KMS-11 (cell line): ENCODE measurements at regions not wholly inside any gene's neighbourhood (a gene's known extent, or its start where the extent isn't known, plus 50 kb on each side); places are given as distances from the start of the nearest gene placed in this dataset.

Experiments used
- H2AFZ ChIP-seq: fragments of 200-600 bp; sonication (generic); 2 replicates; pipeline ENCODE4 v1.6.1; 2016; ENCODE audit warnings: antibody characterized with exemption, mixed run types, low read depth
- H3K27ac ChIP-seq: fragments of 200-600 bp; sonication (generic); 2 replicates; pipeline ENCODE4 v1.6.1; 2016; ENCODE audit warnings: mild to moderate bottlenecking, mixed run types
- H3K27me3 ChIP-seq: fragments of 200-600 bp; sonication (generic); 2 replicates; pipeline ENCODE4 v1.6.1; 2017; ENCODE audit warnings: mild to moderate bottlenecking, low read depth, mixed run types, moderate library complexity; ENCODE audit not compliant: insufficient read depth
- H3K36me3 ChIP-seq: fragments of 200-600 bp; sonication (generic); 2 replicates; pipeline ENCODE4 v1.6.1; 2017; ENCODE audit warnings: mild to moderate bottlenecking, mixed run types; ENCODE audit not compliant: insufficient read depth
- H3K4me1 ChIP-seq: fragments of 200-600 bp; sonication (generic); 2 replicates; pipeline ENCODE4 v1.6.1; 2016; ENCODE audit warnings: mild to moderate bottlenecking, low read depth, mixed run types; ENCODE audit not compliant: poor library complexity, severe bottlenecking
- H3K4me2 ChIP-seq: fragments of 200-600 bp; sonication (generic); 2 replicates; pipeline ENCODE4 v1.7.0; 2016; ENCODE audit warnings: mild to moderate bottlenecking, mixed run types
- H3K4me3 ChIP-seq: fragments of 200-600 bp; sonication (generic); IDR thresholded peaks from 2 replicates; pipeline ENCODE4 v1.6.1; 2017; ENCODE audit warnings: low read depth, low read length, mixed read lengths; ENCODE audit not compliant: insufficient read depth
- H3K79me2 ChIP-seq: fragments of 200-600 bp; sonication (generic); 2 replicates; pipeline ENCODE4 v1.6.1; 2016; ENCODE audit warnings: low read depth, mixed run types; ENCODE audit not compliant: insufficient read depth
- H3K9ac ChIP-seq: fragments of 200-600 bp; sonication (generic); 2 replicates; pipeline ENCODE4 v1.6.1; 2016; ENCODE audit warnings: mild to moderate bottlenecking, mixed run types
- H4K20me1 ChIP-seq: fragments of 200-600 bp; sonication (generic); 2 replicates; pipeline ENCODE4 v1.6.1; 2016; ENCODE audit warnings: mild to moderate bottlenecking, mixed run types; ENCODE audit not compliant: insufficient read depth
- TF ChIP-seq, protein P1 (sequence below): fragments of 200-600 bp; sonication (generic); conservative IDR thresholded peaks from 2 replicates; pipeline ENCODE4 v1.6.1; 2017; ENCODE audit warnings: low read depth, mild to moderate bottlenecking, antibody characterized with exemption, low read length, moderate library complexity, mixed read lengths

DNA sequence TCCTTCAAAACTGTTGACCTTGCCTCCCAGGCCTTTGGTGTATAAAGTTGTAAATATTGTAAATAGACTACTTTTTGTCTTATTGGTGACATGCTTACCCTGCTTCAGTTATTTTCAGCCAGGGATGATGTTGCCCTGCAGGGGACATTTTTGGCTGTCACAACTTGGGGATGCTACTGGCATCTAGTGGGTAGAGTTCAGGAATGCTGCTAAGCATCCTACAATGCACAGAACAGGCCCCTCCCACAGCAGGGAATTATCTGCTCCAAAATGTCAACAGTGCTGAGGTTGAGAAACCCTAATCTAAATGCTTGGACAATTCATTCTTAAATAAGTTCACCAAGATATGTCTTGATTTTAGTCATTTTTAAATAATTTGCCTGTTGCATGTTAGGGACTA lies 459.8 kb downstream of the PMP22 start:
- H2AFZ ChIP-seq: no peak overlapping the region
- no peaks in the 10 kb centered on the region for H3K4me1 ChIP-seq
- H3K79me2 ChIP-seq: no peaks in the 10 kb centered on the region
- H3K9ac ChIP-seq: no peak overlapping the region
- no peak overlapping the region for H3K4me2 ChIP-seq
- H3K36me3 ChIP-seq: no peaks in the 10 kb centered on the region
- H4K20me1 ChIP-seq: no peaks in the 10 kb centered on the region
- no peak overlapping the region for H3K27ac ChIP-seq
- TF ChIP-seq, protein P1, sequence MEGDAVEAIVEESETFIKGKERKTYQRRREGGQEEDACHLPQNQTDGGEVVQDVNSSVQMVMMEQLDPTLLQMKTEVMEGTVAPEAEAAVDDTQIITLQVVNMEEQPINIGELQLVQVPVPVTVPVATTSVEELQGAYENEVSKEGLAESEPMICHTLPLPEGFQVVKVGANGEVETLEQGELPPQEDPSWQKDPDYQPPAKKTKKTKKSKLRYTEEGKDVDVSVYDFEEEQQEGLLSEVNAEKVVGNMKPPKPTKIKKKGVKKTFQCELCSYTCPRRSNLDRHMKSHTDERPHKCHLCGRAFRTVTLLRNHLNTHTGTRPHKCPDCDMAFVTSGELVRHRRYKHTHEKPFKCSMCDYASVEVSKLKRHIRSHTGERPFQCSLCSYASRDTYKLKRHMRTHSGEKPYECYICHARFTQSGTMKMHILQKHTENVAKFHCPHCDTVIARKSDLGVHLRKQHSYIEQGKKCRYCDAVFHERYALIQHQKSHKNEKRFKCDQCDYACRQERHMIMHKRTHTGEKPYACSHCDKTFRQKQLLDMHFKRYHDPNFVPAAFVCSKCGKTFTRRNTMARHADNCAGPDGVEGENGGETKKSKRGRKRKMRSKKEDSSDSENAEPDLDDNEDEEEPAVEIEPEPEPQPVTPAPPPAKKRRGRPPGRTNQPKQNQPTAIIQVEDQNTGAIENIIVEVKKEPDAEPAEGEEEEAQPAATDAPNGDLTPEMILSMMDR: no peak
- no peaks in the 10 kb centered on the region for H3K27me3 ChIP-seq
- no peak overlapping the region for H3K4me3 ChIP-seq

DNA sequence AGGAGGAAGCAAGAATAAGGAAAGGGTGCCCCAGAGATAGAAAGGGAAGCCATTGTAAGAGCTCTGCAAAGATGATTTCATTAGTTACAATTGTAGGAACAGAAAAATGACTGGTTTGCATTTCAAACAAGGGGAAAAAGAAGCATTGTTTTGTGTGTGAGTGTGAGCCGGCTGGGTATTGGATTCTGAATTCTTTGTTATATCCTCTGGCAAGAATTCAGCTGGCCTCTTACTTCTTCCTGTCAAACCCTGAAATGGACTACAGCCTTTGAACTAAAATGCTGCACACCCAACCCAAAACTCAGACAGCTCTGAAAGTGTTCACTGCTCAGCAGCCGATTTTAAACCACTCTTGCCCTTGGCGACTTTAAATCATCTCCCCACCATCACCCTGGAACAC lies 461.3 kb downstream of the PMP22 start:
- H3K27ac ChIP-seq: no peak overlapping the region
- no peaks in the 10 kb centered on the region for H4K20me1 ChIP-seq
- H3K4me2 ChIP-seq: no peak overlapping the region
- no peak overlapping the region for H3K9ac ChIP-seq
- no peaks in the 10 kb centered on the region for H3K36me3 ChIP-seq
- H3K27me3 ChIP-seq: no peaks in the 10 kb centered on the region
- H3K4me3 ChIP-seq: no peak overlapping the region
- no peaks in the 10 kb centered on the region for H3K79me2 ChIP-seq
- no peaks in the 10 kb centered on the region for H3K4me1 ChIP-seq
- TF ChIP-seq, protein P1: no peak
- H2AFZ ChIP-seq: no peak overlapping the region

DNA sequence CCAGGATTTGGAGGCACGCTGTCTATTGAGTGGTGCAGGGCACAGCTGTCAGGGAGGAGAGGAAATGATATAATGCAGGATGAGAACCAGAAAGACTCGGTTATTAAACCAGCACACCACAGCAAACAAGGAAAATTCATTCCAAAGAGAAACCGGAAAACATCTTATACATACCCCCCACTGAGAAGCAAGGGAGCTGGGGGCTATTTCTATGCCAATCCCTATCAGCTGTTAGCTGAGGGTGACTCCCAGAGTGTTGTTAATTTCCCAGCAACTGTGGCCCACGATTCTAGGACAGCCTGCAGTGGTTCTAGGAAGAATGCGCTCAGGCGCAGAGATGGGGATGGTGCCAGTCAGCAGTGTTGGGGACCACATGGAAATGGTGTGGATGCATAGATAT lies 467.3 kb downstream of the PMP22 start:
- Histone ChIP-seq H3K27ac (no peak overlapping the region), H3K4me3 (no peak overlapping the region), H3K9ac (no peak overlapping the region), H3K27me3 (no peaks in the 10 kb centered on the region), H3K36me3 (no peaks in the 10 kb centered on the region), H2AFZ (no peak overlapping the region), H3K4me1 (no peaks in the 10 kb centered on the region), H3K79me2 (no peaks in the 10 kb centered on the region), H3K4me2 (no peak overlapping the region), H4K20me1 (no peaks in the 10 kb centered on the region)
- TF ChIP-seq, protein P1: no peak

DNA sequence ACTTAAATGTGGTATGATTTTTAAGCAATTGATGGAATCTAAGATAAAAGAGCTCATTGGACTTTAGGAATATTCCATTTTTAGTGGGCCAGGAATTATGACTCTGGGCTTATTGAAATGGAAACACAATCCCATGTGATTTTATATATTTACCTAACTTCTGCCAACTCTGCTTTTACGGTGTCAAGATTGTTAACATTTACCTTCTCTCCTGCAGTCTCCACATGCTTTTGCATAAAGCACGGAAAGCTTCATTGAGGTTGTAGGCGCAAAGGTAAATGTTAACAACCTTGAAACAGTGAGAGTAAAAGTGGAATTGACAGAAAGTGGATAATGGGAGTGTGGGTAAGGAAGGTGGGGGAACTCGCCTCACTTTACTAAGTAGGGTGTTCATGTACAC lies 468.1 kb downstream of the PMP22 start:
- H3K79me2 ChIP-seq: no peaks in the 10 kb centered on the region
- no peak overlapping the region for H3K4me3 ChIP-seq
- H2AFZ ChIP-seq: no peak overlapping the region
- no peaks in the 10 kb centered on the region for H3K4me1 ChIP-seq
- TF ChIP-seq, protein P1: no peak
- H3K27ac ChIP-seq: no peak overlapping the region
- H3K9ac ChIP-seq: no peak overlapping the region
- no peaks in the 10 kb centered on the region for H3K36me3 ChIP-seq
- no peaks in the 10 kb centered on the region for H4K20me1 ChIP-seq
- H3K27me3 ChIP-seq: no peaks in the 10 kb centered on the region
- H3K4me2 ChIP-seq: no peak overlapping the region

DNA sequence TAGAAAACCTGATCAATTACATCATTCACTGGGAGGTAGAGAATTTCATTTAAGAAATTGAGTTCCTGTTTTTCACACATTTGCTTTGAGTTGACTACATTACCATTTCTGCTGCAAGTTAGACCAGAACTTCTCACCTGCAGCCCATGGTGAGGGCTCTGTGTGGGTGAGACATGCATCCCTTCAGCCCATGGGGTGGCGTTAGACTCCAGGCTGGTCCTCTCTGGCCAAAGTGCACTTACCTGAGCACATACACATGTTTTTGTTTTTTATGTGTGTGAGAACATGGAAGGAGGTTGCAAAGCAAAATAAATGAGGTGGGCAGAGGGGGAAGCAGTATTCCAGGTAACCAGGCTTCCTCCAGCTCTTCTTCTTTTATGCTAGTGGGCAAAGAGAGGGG lies 470.2 kb downstream of the PMP22 start:
- Histone ChIP-seq H3K79me2 (no peaks in the 10 kb centered on the region), H3K4me2 (no peak overlapping the region), H3K27ac (no peak overlapping the region), H3K4me1 (no peaks in the 10 kb centered on the region), H3K4me3 (no peak overlapping the region), H3K27me3 (no peaks in the 10 kb centered on the region), H3K36me3 (no peaks in the 10 kb centered on the region), H4K20me1 (no peaks in the 10 kb centered on the region), H3K9ac (no peak overlapping the region), H2AFZ (no peak overlapping the region)
- TF ChIP-seq, protein P1: no peak
